Spleen (tissue), 7 donors: ENCODE measurements at regions not wholly inside any gene's neighbourhood (a gene's known extent, or its start where the extent isn't known, plus 50 kb on each side); places are given as distances from the start of the nearest gene placed in this dataset.

Source experiments
- CTCF ChIP-seq, 11 experiments: fragments of 200-600 bp in 7 of 11; fragments of 450-650 bp in 4 of 11; sonication (generic) in 4 of 11; IDR thresholded peaks in 8 of 11; conservative IDR thresholded peaks in 3 of 11; 1 replicate in 7 of 11; 2 replicates in 4 of 11; pipeline versions ENCODE4 v1.4.0 to v1.8.0; 2016 to 2021; ENCODE audit warnings: antibody characterized with exemption in 11 of 11, inconsistent platforms in 4 of 11, mild to moderate bottlenecking in 1 of 11
- POLR2A ChIP-seq, 3 donors: fragments of 450-650 bp; IDR thresholded peaks; one replicate each; pipeline ENCODE4 v1.5.1; 2017; ENCODE audit warnings: antibody characterized with exemption in 3 of 3, mild to moderate bottlenecking in 1 of 3
- POLR2AphosphoS5 ChIP-seq, 3 donors: sonication (generic); formaldehyde crosslinking; IDR thresholded peaks; one replicate each; pipeline ENCODE4 v1.5.1; 2017; ENCODE audit warnings: antibody characterized with exemption in 3 of 3
- donor health status: DM: no; HTN: no; CAD: no; lungs with moderate emphysema.
- donor health status: DM: no; HTN: no; CAD: no.
- donor health status: DM: no; HTN: no; CAD: no.

- TF ChIP-seq CTCF (IDR thresholded peaks at IDR 0.05 in 8 of 11, conservative IDR thresholded peaks at IDR 0.05 in 3 of 11): no peak
- no peak for TF ChIP-seq POLR2A (IDR thresholded peaks at IDR 0.05)
- no peak for TF ChIP-seq POLR2AphosphoS5 (IDR thresholded peaks at IDR 0.05)
Observed at GRCh38 chr7:15891151-15891881, 204.8 kb upstream of the MEOX2 start.
